Mammary epithelial cell (primary cell): ENCODE measurements at regions not wholly inside any gene's neighbourhood (a gene's known extent, or its start where the extent isn't known, plus 50 kb on each side); places are given as distances from the start of the nearest gene placed in this dataset.

Source experiments
- CTCF ChIP-seq, 2 donors: IDR thresholded peaks in 1 of 2; conservative IDR thresholded peaks in 1 of 2; 2 replicates each; pipeline ENCODE4 v1.5.1; 2011 to 2012; ENCODE audit warnings: inconsistent platforms in 2 of 2, low read length in 2 of 2, mild to moderate bottlenecking in 2 of 2, control low read depth in 1 of 2, low read depth in 1 of 2; ENCODE audit not compliant: insufficient read depth in 1 of 2; ENCODE audit errors: extremely low read depth in 1 of 2
- EZH2 ChIP-seq: IDR thresholded peaks from 2 replicates; pipeline ENCODE4 v1.6.1; 2012; ENCODE audit warnings: low read length, inconsistent platforms, borderline replicate concordance

- peak in 1 of 2 donors; percentile 26 for TF ChIP-seq CTCF (conservative IDR thresholded peaks at IDR 0.05 in 1 of 2, IDR thresholded peaks at IDR 0.05 in 1 of 2; ENCODE audit: extremely low read depth in 1 of 2, insufficient read depth in 1 of 2, low read depth in 1 of 2, low read length in 2 of 2)
- TF ChIP-seq EZH2 = no peak
These were observed 885.4 kb downstream of the PDCD6IP start for GRCh38 chr3:34683851-34684250.
